NCI-H2081 (cell line): ENCODE measurements at regions not wholly inside any gene's neighbourhood (a gene's known extent, or its start where the extent isn't known, plus 50 kb on each side); places are given as distances from the start of the nearest gene placed in this dataset.
"Not testable (repeated sequence)": the region's sequence is repeated elsewhere in the genome, so short reads cannot be mapped to it uniquely, and the experiment has no call there.

Experiments
- DNase-seq, 2 experiments: peaks; one replicate each; lab custom pipeline; 2025; lab: John Stamatoyannopoulos, UW

GRCh38 chr7:47089461-47089860 is 492.4 kb downstream of the TNS3 start:
- DNase-seq, result no peak

GRCh38 chr7:47089068-47089417 is 492.9 kb downstream of the TNS3 start:
- DNase-seq, result no peak

GRCh38 chr7:47088329-47089067 is 493.4 kb downstream of the TNS3 start:
- DNase-seq, result peak; percentile 25 to 43

DNA sequence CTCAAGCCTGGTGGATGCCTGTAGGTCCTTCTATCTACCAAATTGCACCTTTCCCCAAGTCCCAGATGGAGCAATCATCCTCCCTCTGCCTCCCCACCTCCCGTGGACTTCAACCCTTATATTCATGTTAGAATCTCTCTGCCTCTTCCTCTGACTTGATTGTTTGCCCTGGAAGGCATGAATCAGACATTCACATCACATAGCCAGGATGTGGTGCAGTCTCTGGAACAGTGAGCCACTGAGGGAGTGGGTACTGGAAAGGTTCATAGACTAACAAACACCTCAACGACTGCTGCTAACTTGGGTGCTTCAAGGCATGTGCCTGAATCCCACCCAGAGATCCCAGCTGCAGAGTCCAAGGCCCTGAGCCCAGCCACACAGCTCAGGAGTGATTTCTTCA is 494.0 kb downstream of the TNS3 start:
- no peak for DNase-seq

DNA sequence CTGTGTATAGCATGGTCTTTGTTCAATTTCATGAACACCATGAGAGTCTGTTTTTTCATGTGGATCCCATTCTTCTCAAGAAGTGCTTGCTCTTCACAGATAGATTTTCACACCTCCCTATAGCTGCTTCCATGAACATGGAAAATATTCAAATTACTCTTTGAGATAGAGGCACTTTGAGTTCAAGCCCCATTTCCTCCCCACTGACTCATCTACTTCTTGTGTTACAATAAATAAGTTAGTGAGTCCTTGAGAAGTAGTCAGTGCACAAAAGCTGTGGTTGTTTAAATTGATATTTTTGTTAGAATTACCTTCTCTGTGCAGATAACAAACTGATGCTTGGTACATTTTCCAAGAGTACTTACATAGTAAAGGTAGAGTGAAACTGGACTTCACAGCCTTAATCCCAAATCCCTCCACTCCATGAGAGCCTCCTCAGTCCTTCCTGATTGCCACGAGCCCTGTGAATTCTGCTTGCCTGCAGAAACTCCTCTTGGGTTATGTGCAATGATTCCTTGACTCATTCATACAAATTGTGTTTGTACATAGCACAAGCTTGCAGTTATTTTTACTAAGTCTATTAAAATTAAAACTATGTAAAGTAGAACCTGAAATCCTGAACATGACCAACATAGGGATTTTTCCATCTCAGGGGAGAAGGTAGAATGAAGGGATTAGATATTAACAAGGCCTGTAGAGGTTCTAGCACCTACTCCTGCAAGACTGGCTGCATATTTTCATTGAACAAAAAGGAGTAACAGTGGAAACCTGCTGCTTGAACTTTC is 496.2 kb downstream of the TNS3 start:
- DNase-seq, result no peak

DNA sequence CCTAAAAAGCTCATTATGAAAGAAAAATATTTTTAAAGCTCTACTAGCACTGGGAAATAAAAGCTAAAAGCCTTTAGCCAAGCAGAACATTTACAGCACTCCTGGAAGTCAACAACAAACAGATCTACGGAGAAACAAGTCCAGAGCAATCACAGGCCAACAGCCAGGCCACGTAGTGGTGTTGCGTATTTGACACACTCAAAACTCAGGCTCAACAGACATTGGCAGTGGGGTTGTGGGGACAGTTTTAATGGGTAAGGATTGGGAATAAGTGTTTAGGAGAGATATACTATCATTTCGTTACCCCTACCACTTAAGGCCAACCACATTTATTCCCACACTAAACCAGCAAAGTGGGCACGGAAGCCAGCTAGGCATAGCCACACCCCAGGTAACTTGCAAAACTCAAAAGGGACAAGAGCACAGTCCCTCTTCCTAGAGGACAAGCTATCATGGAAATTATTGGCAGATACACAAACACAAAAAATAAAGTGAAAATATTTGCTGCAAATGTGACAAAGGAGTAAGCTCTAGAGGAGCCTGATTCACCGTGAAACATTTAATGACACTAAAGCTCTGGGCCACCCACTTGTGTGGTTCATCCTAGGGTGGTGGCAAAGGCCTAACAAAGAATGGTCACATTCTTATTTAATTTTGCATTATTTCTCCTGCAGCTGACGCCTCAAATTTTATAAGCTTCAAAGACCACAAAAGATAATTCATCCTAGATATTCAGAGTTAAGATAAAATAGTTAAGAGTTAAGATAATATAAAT is 498.2 kb downstream of the TNS3 start:
- no peak for DNase-seq

- DNase-seq, result no peak
Observed at GRCh38 chr7:47080816-47081215, 501.1 kb downstream of the TNS3 start.

DNA sequence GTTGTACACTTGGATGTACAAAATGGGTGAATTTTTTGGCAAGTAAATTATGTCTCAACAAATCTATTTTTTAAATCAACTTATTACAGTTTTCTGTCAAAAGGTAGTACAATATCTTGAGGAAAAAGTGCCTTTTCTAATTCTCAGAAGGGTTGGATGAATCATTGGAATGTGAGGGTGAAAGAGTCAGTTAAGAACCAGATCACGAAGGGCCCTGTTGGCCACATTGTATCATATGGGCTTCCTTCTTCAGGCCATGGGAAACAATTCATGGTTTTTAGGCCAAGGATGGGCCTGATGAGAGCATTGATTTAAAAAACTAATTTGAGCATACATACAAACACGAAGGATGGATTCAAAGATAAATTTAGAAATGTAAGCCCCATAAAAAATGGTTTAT is 503.7 kb downstream of the TNS3 start:
- DNase-seq, result no peak

DNA sequence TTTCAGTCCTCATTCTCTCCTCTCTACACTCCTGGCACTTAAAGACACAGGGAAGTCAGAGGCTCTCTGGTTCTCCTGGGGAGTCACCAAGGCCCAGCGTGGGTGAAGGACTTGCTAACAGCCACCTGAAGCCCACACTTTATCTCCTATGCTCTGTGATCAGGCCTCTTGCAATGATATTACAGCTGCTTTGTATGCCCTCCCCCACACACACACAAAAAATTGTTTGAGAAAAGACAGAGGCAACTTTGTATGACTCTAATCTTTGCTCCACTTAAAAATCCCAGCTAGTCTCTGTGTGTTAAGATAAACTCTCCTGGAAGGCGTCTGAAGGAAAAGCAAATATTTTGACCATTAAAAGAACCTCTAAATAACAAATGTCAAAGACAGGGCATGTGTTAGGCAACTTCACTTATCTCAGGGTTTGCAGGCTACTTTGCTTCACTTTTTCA is 507.2 kb downstream of the TNS3 start:
- DNase-seq, result no peak

GRCh38 chr7:47073284-47073683 is 508.6 kb downstream of the TNS3 start:
- no peak for DNase-seq

DNA sequence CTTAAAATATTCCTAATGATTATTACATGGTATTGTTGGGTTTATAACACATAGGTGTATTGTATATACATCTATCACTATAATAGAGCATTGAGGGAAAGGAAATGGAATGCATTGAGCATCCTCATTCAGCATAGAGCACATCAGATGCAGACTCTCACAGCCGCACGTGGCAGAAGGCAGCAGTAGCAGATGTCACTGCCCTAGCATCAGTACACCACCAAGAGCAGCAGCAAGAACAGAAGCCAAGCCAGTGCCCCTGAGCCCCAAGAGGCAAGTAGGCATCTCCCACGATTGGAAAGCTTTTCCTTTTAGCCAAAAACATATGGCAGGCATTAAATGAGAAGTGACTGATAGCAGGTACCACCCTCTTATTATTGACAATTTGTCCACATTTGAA is 510.0 kb downstream of the TNS3 start:
- DNase-seq, result no peak

- no peak for DNase-seq
Observed at GRCh38 chr7:47069385-47070076, 512.4 kb downstream of the TNS3 start.

DNA sequence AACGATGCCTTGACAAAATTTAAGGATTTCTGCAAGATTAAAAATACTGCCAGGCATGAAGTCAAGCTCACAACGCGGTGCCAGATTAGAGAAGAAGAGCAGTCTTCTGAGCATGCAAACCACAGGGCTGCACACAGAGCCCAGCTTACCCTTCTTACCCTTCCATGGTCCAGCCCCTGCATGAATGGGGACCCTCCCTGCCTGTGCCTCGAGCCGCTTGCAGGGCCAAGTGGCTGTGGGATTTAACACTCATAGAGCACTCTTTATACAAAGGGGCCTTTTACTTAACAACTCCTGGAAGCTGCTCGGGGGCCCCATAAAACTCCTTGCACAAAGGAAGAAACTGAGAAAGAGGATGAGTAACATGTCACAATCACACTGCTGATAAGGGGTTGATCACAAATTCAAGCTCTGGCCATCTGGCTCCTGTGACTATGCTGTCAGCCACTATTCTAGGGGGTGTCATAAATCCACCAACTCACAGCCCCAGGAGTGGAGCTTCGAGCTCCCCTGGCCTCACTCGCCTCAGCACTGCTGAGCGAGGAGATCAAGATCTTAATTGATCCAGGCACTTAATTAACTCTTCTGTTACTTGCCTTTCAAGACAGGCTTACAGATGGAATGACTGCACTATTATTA is 514.8 kb downstream of the TNS3 start:
- no peak for DNase-seq

DNA sequence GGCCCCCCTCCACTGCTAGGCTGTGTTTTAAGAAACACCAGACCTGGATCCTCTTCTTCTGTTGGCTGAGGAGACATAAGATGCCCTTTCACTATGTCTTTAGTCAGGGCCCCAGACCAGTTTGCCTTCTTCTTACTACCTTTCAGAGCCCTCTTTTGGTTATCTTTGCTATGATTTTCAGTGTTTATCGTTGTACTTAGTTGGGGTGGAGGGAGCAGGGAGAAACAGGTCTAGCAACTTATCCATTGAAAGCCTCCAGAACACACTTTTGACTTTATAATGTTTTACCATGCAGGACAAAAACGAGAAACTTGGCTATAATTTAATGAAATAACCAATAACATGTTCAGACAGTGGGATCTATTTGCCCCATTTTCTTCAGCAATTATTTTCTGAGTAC is 525.2 kb downstream of the TNS3 start:
- no peak for DNase-seq

GRCh38 chr7:47052541-47053208 is 529.2 kb downstream of the TNS3 start:
- DNase-seq, result not testable (repeated sequence)

DNA sequence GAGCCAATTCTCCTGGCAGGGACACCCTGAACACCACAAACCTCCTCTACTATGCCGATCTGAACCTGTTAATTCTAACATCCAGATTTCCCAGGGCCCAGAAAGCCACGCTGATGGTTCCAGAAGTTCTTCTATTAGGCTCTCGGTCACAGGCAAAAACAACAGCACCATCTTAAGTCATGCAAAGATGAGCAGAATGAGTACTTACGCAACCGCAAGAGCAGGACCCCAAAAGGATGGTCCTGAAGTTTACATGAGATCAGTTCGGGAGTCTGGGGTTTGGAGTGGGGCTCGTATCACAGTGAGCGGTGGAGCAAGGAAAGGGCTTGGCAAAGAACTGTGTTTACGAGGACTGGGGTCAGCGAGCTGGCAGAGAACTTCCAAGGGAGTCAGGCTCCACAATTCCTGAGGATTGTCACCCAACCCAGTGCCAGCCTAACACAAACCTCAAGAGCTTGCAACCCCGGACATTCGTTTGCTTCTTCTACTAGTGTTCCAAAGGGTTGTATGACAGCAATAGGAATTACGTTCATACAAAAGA is 532.6 kb downstream of the TNS3 start:
- no peak for DNase-seq

- no peak for DNase-seq
Observed at GRCh38 chr7:47047384-47047783, 534.5 kb downstream of the TNS3 start.

GRCh38 chr7:47046949-47047348 is 535.0 kb downstream of the TNS3 start:
- no peak for DNase-seq

DNA sequence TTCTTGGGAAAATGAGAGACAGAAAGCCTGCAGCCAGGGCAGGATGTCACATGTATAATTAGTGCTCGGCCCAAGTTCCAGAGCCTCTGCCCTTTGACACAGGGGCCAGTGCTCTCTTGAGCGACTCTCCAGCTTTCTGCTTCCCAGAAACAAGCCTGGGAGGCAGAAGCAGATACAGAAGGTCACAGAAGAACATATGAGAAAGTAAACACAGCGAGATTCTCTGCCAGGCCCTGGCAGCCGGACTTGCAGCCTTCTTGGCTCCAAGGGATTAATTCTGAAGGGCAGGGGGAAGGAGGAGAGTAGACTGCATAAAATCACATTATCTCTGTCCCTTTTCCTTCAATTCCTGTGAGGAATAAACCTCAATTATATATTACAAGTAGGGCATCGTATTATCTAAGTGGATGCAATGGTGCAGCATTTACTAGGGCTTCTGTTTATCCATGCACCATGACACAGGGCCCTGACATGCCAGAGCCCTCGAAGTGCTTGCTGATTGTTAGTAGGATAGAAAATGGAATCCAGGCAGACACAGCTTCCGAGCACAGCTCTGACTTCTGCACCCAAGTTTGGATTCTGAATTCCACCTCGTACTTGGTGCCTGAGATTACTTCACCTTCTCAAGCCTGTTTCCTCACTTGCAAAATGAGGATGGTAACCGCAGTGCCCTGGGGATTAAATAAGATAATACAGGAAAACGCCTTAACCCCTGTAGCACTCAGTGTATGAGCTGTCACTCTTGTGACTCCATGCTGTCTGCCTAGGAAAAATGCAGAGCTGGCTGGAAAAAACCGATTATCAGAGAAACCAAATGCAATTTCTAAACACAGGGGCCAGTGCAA is 536.5 kb downstream of the TNS3 start:
- DNase-seq, result no peak

DNA sequence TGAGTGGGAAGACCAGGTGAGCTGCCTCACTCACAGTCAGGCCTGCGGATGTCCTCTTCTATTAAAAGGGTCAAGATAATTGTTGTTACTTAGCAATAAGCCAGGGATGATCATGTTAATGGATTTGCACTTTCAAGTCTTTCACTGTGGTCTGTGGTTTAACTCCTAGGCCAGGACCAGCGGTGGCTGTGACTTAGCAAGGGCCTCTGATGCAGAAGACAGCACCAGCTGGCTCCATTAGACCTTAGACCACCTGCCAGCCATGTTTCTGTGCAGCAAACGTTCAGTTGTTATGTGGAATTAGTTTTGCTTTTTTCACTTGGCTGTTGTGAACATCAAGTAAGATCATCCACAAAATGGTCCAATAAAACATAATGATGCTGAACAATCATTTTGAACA is 537.3 kb downstream of the TNS3 start:
- no peak for DNase-seq
